ENCODE measurements at regions not wholly inside any gene's neighbourhood (a gene's known extent, or its start where the extent isn't known, plus 50 kb on each side); places are given as distances from the start of the nearest gene placed in this dataset.

DNA sequence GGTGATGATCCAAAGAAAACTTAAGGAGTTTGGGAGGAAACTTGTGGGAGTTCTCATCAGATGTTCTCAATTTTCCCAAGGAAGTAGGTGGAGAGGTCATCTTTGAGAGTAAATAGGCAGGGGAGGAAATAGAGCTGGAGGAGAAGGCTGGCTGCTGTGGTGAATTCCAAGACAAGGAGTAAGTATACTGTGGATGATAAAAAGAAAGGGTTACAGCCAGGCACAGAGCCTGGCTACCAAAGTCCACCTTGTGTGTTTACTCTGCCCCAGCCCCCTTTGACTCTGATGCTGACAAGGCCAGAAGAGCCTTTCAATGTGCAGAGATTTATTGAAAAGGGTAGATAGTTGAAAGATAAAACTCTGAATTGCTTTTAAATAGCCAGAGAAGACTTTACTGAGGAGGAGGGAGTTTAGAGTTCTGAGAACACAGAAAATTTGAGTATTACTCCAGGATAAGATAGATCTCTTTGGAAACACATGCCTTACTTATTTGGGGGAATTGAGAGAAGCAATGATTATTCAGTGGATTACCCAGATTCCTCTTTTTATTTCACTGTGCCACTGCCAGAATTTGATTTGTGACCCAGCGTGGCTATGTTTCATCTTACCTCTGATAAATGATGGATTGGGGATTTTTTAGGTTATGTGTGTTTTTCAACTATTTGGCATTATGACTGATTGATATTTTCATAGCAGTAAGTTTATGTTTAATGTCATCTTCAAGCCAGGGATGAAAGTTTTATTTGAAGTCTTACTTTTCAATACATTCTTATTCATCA, 182.6 kb upstream of the JAG1 start:
- no peak for TF ChIP-seq POLR2A (IDR thresholded peaks at IDR 0.05)
- TF ChIP-seq, protein P1, sequence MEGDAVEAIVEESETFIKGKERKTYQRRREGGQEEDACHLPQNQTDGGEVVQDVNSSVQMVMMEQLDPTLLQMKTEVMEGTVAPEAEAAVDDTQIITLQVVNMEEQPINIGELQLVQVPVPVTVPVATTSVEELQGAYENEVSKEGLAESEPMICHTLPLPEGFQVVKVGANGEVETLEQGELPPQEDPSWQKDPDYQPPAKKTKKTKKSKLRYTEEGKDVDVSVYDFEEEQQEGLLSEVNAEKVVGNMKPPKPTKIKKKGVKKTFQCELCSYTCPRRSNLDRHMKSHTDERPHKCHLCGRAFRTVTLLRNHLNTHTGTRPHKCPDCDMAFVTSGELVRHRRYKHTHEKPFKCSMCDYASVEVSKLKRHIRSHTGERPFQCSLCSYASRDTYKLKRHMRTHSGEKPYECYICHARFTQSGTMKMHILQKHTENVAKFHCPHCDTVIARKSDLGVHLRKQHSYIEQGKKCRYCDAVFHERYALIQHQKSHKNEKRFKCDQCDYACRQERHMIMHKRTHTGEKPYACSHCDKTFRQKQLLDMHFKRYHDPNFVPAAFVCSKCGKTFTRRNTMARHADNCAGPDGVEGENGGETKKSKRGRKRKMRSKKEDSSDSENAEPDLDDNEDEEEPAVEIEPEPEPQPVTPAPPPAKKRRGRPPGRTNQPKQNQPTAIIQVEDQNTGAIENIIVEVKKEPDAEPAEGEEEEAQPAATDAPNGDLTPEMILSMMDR (IDR thresholded peaks at IDR 0.05) = no peak

Data from Peyer's patch (tissue), 4 donors.